ENCODE measurements at regions not wholly inside any gene's neighbourhood (a gene's known extent, or its start where the extent isn't known, plus 50 kb on each side); places are given as distances from the start of the nearest gene placed in this dataset.

DNA sequence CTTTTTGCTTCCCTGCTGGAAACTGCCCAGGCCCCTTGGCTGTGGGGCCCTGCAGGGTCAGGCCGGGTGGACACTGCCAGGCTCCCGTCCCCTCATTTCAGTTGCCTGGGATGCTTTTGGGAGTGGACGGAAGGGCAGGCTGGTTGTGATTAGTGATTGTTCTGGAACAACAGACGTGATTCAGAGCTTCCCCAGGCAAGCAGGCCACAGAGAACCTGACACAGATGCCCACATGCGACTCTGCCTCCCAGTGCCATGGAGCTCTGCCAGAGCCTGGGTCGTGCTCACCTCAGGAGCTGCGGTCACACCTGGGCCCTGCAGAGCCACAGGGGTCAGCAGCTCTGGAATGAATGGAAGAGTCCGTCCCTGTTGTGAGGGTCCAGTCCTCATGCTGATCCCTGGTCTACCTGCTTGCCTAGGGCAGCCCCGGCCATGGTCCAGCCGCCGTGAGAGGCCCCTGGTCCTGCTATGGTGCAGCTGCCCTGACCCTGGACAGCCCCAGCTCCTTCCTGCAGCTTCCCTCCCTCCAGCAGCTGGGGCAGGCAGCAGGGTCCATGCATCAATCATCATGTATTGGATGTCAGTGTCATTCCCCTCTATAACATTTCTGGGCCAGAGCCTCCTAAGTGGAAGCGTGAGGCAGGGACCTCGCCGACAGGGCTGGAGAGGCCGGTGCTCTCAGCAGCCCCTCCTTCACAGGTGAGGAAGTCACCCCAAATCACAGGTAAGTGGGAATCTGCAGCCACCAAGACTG lies 518.6 kb upstream of the MYT1L start:
- no peak overlapping the region for H2AK9ac ChIP-seq (replicated peaks; ENCODE audit: low read depth, low read length, poor library complexity)
- no TSS peak for BruUV-seq (replicated peaks)
- H4K8ac ChIP-seq (ENCODE audit: low read depth in 2 of 2, low read length in 2 of 2), result no peak overlapping the region
- 71% methylated on average over 6 of the region's 15 CpGs; no CpG with 5 or more reads in 1 of the 2 experiments for WGBS, 2 experiments (ENCODE audit: extremely low coverage in 2 of 2, insufficient read length in 1 of 2)
- no peaks in the 10 kb centered on the region for H3K4me1 ChIP-seq (ENCODE audit: control insufficient read depth, insufficient read depth, low read length)
- no peak overlapping the region for H2BK20ac ChIP-seq (ENCODE audit: low read depth, low read length)
- H3K9me1 ChIP-seq (ENCODE audit: insufficient read depth, low read length), result no peaks in the 10 kb centered on the region
- H3K18ac ChIP-seq (ENCODE audit: low read depth, low read length), result no peak overlapping the region
- no peak overlapping the region for H2BK5ac ChIP-seq (ENCODE audit: low read depth, low read length, poor library complexity, severe bottlenecking)
- in situ Hi-C loops (cut with MboI; ENCODE audit: low sequenced_read_pairs) (no loop called here), dilution Hi-C loops (cut with HindIII; ENCODE audit: low sequenced_read_pairs, unreplicated experiment) (no loop called here), intact Hi-C loops (cut with micrococcal nuclease) (no loop called here)
- TF ChIP-seq CHD1 (IDR thresholded peaks at IDR 0.05; ENCODE audit: low read depth, low read length) (no peak), MAZ (IDR thresholded peaks at IDR 0.05; ENCODE audit: borderline replicate concordance, low read depth, low read length) (no peak), MAFK (IDR thresholded peaks at IDR 0.05; ENCODE audit: low read depth, low read length) (no peak), BHLHE40 (IDR thresholded peaks at IDR 0.05; ENCODE audit: low read depth, low read length) (no peak), FOS (IDR thresholded peaks at IDR 0.05; ENCODE audit: low read depth, low read length) (no peak), POLR2A (IDR thresholded peaks at IDR 0.05; ENCODE audit: low read depth, low read length) (no peak), CEBPB (IDR thresholded peaks at IDR 0.05; ENCODE audit: low read depth, low read length) (no peak), NFE2L2 (IDR thresholded peaks at IDR 0.05; ENCODE audit: low read depth, low read length) (no peak), SMC3 (IDR thresholded peaks at IDR 0.05; ENCODE audit: low read depth, low read length) (no peak)
- TF ChIP-seq, protein P1, sequence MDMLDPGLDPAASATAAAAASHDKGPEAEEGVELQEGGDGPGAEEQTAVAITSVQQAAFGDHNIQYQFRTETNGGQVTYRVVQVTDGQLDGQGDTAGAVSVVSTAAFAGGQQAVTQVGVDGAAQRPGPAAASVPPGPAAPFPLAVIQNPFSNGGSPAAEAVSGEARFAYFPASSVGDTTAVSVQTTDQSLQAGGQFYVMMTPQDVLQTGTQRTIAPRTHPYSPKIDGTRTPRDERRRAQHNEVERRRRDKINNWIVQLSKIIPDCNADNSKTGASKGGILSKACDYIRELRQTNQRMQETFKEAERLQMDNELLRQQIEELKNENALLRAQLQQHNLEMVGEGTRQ (IDR thresholded peaks at IDR 0.05; ENCODE audit: low read depth, low read length), result no peak
- no peak overlapping the region for H4K5ac ChIP-seq (ENCODE audit: low read depth, low read length)
- H3K14ac ChIP-seq (replicated peaks; ENCODE audit: low read depth, low read length), result no peak overlapping the region
- H3K4ac ChIP-seq (ENCODE audit: low read depth, low read length), result no peak overlapping the region
- no peak overlapping the region for H2BK15ac ChIP-seq (ENCODE audit: low read depth, low read length)
- H3K9me3 ChIP-seq (ENCODE audit: control insufficient read depth, insufficient read depth, low read length), result peaks cover 61% of the 10 kb centered on the region
- no peak overlapping the region for H3K4me2 ChIP-seq (ENCODE audit: low read depth, low read length)
- H3K23ac ChIP-seq (ENCODE audit: low read depth, low read length), result no peak overlapping the region
- H4K91ac ChIP-seq (ENCODE audit: insufficient read depth, low read depth, low read length), result no peak overlapping the region
- no peak overlapping the region for H2AFZ ChIP-seq (replicated peaks; ENCODE audit: low read length, poor library complexity)
- no peak overlapping the region for H3K27ac ChIP-seq (ENCODE audit: insufficient read depth, low read length)
- H3K27me3 ChIP-seq (ENCODE audit: control insufficient read depth, insufficient read depth, low read length), result no peaks in the 10 kb centered on the region
- no peak overlapping the region for H3K9ac ChIP-seq (ENCODE audit: low read depth, low read length)
- no peak overlapping the region for H2BK120ac ChIP-seq (ENCODE audit: low read depth, low read length)
- ChIA-PET CTCF (no interaction called here), POLR2A (ENCODE audit: unreplicated experiment) (no interaction called here)
- no peak for DNase-seq
- no peak overlapping the region for H3K4me3 ChIP-seq (ENCODE audit: insufficient read depth, low read depth, low read length)
- no peak overlapping the region for H3K56ac ChIP-seq (ENCODE audit: extremely low read depth, insufficient read depth, low read length)
- ATAC-seq (ENCODE audit: low read depth), result no peak
- no peaks in the 10 kb centered on the region for H3K79me1 ChIP-seq (ENCODE audit: low read depth in 1 of 2, low read length in 2 of 2)
- no peaks in the 10 kb centered on the region for H3K36me3 ChIP-seq (ENCODE audit: control insufficient read depth, insufficient read depth, low read length)
- no peak overlapping the region for H2AK5ac ChIP-seq (ENCODE audit: low read depth, low read length)
- no peaks in the 10 kb centered on the region for H4K20me1 ChIP-seq (ENCODE audit: insufficient read depth, low read length)
